ENCODE measurements at regions not wholly inside any gene's neighbourhood (a gene's known extent, or its start where the extent isn't known, plus 50 kb on each side); places are given as distances from the start of the nearest gene placed in this dataset.
"Not testable (repeated sequence)": the region's sequence is repeated elsewhere in the genome, so short reads cannot be mapped to it uniquely, and the experiment has no call there.

GRCh38 chr22:19607192-19608002, 83.2 kb upstream of the CLDN5 start:
- Histone ChIP-seq H3K9me3 (no peaks in the 10 kb centered on the region), H3K27ac (peak overlapping the region in 3 of 8 donors; percentile 13 to 43 (median 43)), H3K36me3 (no peaks in the 10 kb centered on the region), H3K4me3 (peak overlapping the region in 1 of 8 donors; percentile 6), H3K27me3 (replicated peaks in 1 of 7) (peaks cover 0 to 31% (median 0%) of the 10 kb centered on the region in 7 donors), H3K4me1 (peaks cover 0 to 42% (median 15%) of the 10 kb centered on the region in 6 donors)
- 43 to 62% (median 49%) methylated on average over 20 to 25 of the region's 25 CpGs for WGBS, 5 donors
- intact Hi-C loops (cut with DNase I; ENCODE audit: low total_unique reads): no loop called here
- TF ChIP-seq POLR2A (IDR thresholded peaks at IDR 0.05) (no peak), POLR2AphosphoS5 (IDR thresholded peaks at IDR 0.05) (peak; percentile 81 to 85 (median 83))
- no peak for DNase-seq

DNA sequence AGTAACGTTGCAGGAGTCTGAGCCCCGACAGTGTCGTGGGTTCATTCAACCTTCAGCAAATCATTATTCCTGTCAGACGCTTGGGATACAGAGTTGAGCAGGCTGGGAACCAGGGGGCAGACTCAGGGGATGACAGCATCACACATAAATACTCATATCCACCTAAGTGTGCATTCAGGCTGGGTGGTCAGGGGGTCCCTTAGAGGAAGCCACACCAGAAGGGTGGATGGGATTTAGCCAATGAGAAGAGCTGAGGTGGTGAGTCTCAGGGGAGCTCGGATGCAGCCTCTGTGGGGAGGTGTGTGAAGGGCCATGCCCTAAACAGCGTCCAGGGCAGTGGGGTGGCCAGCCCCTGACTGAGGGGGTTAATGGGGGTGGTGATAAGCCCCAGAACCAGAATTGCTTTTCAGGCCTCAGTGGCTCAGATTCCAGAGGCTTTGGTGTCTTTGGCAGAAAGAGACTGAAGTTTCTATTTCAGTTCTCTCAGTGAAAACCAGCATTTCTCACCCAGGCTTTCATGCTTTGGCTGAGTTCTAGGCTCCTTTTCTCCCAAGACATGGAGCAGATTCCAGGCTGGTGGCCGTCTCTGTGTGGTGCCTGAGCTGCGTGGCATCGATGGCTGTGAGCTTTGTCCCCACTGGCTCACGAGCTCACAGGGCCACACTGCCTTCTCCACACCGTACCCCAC, 83.9 kb upstream of the CLDN5 start:
- WGBS, 5 donors: 84 to 93% (median 86%) methylated on average over 7 to 11 of the region's 11 CpGs
- H3K9me3 ChIP-seq: no peaks in the 10 kb centered on the region
- intact Hi-C loops (cut with DNase I; ENCODE audit: low total_unique reads): no loop called here
- H3K4me3 ChIP-seq: no peak overlapping the region
- H3K4me1 ChIP-seq: peaks cover 0 to 45% (median 16%) of the 10 kb centered on the region in 6 donors
- peak overlapping the region in 3 of 8 donors; percentile 13 to 43 (median 43) for H3K27ac ChIP-seq
- H3K36me3 ChIP-seq: no peaks in the 10 kb centered on the region
- DNase-seq: no peak
- TF ChIP-seq POLR2A (IDR thresholded peaks at IDR 0.05): no peak
- TF ChIP-seq, protein P1, sequence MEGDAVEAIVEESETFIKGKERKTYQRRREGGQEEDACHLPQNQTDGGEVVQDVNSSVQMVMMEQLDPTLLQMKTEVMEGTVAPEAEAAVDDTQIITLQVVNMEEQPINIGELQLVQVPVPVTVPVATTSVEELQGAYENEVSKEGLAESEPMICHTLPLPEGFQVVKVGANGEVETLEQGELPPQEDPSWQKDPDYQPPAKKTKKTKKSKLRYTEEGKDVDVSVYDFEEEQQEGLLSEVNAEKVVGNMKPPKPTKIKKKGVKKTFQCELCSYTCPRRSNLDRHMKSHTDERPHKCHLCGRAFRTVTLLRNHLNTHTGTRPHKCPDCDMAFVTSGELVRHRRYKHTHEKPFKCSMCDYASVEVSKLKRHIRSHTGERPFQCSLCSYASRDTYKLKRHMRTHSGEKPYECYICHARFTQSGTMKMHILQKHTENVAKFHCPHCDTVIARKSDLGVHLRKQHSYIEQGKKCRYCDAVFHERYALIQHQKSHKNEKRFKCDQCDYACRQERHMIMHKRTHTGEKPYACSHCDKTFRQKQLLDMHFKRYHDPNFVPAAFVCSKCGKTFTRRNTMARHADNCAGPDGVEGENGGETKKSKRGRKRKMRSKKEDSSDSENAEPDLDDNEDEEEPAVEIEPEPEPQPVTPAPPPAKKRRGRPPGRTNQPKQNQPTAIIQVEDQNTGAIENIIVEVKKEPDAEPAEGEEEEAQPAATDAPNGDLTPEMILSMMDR (IDR thresholded peaks at IDR 0.05 in 8 of 11, conservative IDR thresholded peaks at IDR 0.05 in 3 of 11): no peak
- TF ChIP-seq POLR2AphosphoS5 (IDR thresholded peaks at IDR 0.05): no peak
- peaks cover 0 to 34% (median 0%) of the 10 kb centered on the region in 7 donors for H3K27me3 ChIP-seq (replicated peaks in 1 of 7)

DNA sequence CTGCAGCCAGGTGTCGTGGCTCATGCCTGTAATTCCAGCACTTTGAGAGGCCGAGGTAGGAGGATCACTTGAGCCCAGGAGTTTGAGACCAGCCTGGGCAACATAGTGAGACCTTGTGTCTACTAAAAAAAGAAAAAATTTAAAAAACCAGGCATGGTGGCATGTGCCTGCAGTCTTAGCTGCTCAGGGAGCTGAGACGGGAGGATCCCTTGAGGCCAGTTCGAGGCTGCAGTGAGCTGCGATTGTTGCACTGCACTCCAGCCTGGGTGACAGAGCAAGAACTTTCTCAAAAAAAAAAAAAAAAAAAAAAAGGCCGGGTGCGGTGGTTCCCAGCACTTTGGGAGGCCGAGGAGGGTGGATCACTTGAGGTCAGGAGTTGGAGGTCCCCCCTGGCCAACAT, 85.5 kb upstream of the CLDN5 start:
- WGBS, 5 donors: 71 to 91% (median 89%) methylated on average over 7 to 8 of the region's 8 CpGs
- DNase-seq; H3K27ac ChIP-seq; H3K9me3 ChIP-seq; H3K4me3 ChIP-seq; H3K36me3 ChIP-seq; intact Hi-C loops (cut with DNase I; ENCODE audit: low total_unique reads): not testable (repeated sequence)
- peaks cover 0 to 42% (median 0%) of the 10 kb centered on the region in 7 donors for H3K27me3 ChIP-seq (replicated peaks in 1 of 7)
- peaks cover 0 to 51% (median 18%) of the 10 kb centered on the region in 6 donors for H3K4me1 ChIP-seq

GRCh38 chr22:19610518-19611253, 86.5 kb upstream of the CLDN5 start:
- intact Hi-C loops (cut with DNase I; ENCODE audit: low total_unique reads): no loop called here

More at GRCh38 chr22:19610518-19611253, 86.5 kb upstream of the CLDN5 start:
- Histone ChIP-seq H3K4me1 (peaks cover 0 to 50% (median 16%) of the 10 kb centered on the region in 6 donors), H3K36me3 (no peaks in the 10 kb centered on the region), H3K27ac (no peak overlapping the region), H3K9me3 (no peaks in the 10 kb centered on the region), H3K27me3 (replicated peaks in 1 of 7) (peaks cover 0 to 51% (median 0%) of the 10 kb centered on the region in 7 donors), H3K4me3 (no peak overlapping the region)
- no peak for DNase-seq
- 64 to 71% (median 67%) methylated on average over 14 of the region's 14 CpGs for WGBS, 5 donors
- TF ChIP-seq, protein P1 (IDR thresholded peaks at IDR 0.05 in 8 of 11, conservative IDR thresholded peaks at IDR 0.05 in 3 of 11): no peak
- TF ChIP-seq POLR2AphosphoS5 (IDR thresholded peaks at IDR 0.05): no peak
- TF ChIP-seq POLR2A (IDR thresholded peaks at IDR 0.05): no peak
